Muscle of leg (tissue), 3 donors: ENCODE measurements at regions not wholly inside any gene's neighbourhood (a gene's known extent, or its start where the extent isn't known, plus 50 kb on each side); places are given as distances from the start of the nearest gene placed in this dataset.
"Not testable (repeated sequence)": the region's sequence is repeated elsewhere in the genome, so short reads cannot be mapped to it uniquely, and the experiment has no call there.

Source experiments
- DNase-seq: peaks from one replicate; pipeline ENCODE4 v3.0.0; 2013
- H3K27ac ChIP-seq: one replicate; pipeline ENCODE4 v1.5.1; 2013; ENCODE audit warnings: mild to moderate bottlenecking, low read length, control low read depth
- H3K27me3 ChIP-seq: one replicate; pipeline ENCODE4 v1.6.1; 2013; ENCODE audit warnings: low read length; ENCODE audit not compliant: control insufficient read depth, insufficient read depth
- H3K36me3 ChIP-seq: one replicate; pipeline ENCODE4 v1.6.1; 2013; ENCODE audit warnings: low read length; ENCODE audit not compliant: control insufficient read depth, insufficient read depth
- H3K4me1 ChIP-seq: one replicate; pipeline ENCODE4 v1.6.1; 2013; ENCODE audit warnings: low read length; ENCODE audit not compliant: control insufficient read depth, insufficient read depth
- H3K4me3 ChIP-seq: one replicate; pipeline ENCODE4 v1.5.1; 2013; ENCODE audit warnings: low read length, control low read depth
- H3K9me3 ChIP-seq: replicated peaks from 2 replicates; pipeline ENCODE4 v1.6.1; 2013; ENCODE audit warnings: low read depth, low read length; ENCODE audit not compliant: control insufficient read depth
- WGBS: methylation state at CpG from one replicate; pipeline ENCODE4 v1.1.5; 2013; ENCODE audit warnings: missing lambda C conversion rate; ENCODE audit not compliant: insufficient coverage; 5-methylcytosine and 5-hydroxymethylcytosine counted together

DNA sequence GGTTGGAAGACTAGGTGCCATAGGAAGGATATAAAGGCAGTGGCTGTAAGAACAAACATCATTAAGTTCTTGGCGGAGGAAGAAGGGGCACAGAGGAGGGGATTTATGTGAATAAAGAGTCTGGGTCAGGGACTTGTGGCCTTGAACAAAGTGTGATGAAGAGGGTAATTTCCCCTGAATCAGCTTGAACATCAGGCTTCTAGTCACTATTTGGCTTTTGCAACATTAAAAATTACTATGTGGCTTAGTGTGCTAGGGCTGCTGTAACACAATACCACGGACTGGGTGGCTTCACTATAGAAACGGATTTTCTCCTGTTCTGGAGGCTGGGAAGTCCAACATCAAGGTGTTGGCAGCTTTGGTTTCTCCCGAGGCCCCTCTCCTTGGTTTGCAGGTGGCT, 70.5 kb upstream of the CNIH3 start:
- H3K4me1 ChIP-seq: peaks cover 7% of the 10 kb centered on the region
- H3K36me3 ChIP-seq: no peaks in the 10 kb centered on the region
- no peak overlapping the region for H3K27ac ChIP-seq
- no peaks in the 10 kb centered on the region for H3K9me3 ChIP-seq
- no peak overlapping the region for H3K4me3 ChIP-seq
- no peak for DNase-seq
- 60% methylated on average over 4 of the region's 4 CpGs for WGBS
- no peaks in the 10 kb centered on the region for H3K27me3 ChIP-seq

DNA sequence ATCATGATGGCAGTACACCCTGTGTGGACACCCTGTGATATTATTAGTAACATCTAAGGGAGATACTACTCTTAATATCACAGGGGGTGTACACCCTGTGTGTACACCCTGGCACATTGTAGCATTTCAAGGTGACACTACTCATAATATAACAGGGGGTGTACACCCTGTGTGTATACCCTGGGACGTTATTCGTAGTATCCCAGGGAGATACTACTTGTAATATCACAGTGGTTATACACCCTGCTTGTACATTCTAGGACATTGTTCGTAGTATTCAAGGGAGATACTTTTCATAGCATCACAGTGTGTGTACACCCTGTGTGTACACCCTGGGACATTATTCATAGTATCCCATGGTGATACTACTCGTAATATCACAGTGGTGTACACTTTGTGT, 67.4 kb upstream of the CNIH3 start:
- H3K27ac ChIP-seq: no peak overlapping the region
- H3K4me1 ChIP-seq: no peaks in the 10 kb centered on the region
- H3K9me3 ChIP-seq: no peaks in the 10 kb centered on the region
- no peaks in the 10 kb centered on the region for H3K36me3 ChIP-seq
- WGBS: no CpG with 5 or more reads among the region's 4 CpGs
- H3K27me3 ChIP-seq: no peaks in the 10 kb centered on the region
- no peak overlapping the region for H3K4me3 ChIP-seq
- DNase-seq: no peak

DNA sequence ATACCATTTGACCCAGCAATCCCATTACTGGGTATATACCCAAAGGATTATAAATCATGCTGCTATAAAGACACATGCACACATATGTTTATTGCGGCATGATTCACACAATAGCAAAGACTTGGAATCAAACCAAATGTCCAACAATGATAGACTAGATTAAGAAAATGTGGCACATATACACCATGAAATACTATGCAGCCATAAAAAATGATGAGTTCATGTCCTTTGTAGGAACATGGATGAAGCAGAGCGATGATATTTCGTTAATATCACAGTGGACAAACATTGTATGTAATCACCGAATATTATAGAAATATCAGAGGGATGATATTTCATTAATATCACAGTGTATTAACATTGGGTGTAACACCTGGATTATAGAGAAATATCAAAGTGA, 64.9 kb upstream of the CNIH3 start:
- not testable (repeated sequence) for H3K36me3 ChIP-seq, H3K27me3 ChIP-seq, H3K4me1 ChIP-seq, H3K27ac ChIP-seq, H3K4me3 ChIP-seq, DNase-seq, H3K9me3 ChIP-seq
- WGBS: no CpG with 5 or more reads among the region's 4 CpGs

DNA sequence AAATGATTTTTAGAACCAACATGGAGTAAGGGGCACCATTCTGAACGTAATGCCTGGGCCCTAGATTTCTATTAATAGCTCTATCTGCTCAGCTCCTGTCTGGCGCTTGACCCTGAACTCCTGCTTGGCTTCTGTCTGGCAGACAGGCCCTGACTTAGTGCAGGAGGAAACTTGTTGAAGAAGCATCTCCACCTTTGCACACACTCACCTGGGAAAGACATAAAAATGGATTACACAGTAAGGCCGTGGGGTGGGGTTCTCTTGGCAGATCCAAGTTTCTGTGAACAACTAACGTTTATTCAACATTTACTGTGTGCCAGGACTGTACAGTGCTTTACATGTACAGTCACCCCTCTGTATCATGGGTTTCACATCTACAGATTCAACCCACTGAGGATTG, 62.1 kb upstream of the CNIH3 start:
- no peak for DNase-seq
- H3K4me1 ChIP-seq: no peaks in the 10 kb centered on the region
- H3K27ac ChIP-seq: no peak overlapping the region
- H3K36me3 ChIP-seq: no peaks in the 10 kb centered on the region
- no peaks in the 10 kb centered on the region for H3K27me3 ChIP-seq
- no peak overlapping the region for H3K4me3 ChIP-seq
- WGBS: no CpG with 5 or more reads among the region's 4 CpGs
- no peaks in the 10 kb centered on the region for H3K9me3 ChIP-seq

DNA sequence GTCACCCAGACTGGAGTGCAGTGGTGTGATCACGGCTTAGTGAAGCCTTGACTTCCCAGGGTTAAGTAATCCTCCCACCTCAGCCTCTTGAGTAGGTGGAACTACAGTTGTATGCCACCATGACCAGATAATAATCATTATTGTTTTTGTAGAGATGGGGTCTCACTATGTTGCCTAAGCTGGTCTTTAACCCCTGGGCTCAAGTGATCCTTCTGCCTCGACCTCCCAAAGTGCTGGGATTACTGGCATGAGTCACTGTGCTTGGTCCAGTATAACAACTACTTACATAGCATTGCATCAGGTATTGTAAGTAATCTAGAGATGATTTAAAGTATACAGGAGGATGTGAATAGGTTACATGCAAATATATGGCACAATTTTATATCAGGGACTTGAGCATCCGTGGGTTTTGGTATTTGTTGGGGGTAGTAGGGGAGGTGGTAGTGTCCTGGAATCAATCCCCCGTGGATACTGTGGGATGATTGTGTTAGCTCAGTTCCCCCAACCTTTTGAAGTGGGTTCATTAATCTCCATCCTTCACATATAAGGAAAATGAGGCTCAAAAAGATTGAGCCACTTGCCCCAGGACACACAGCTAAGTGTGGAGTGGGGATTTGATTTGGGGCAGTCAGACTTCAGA, 61.4 kb upstream of the CNIH3 start:
- Histone ChIP-seq H3K4me3 (no peak overlapping the region), H3K36me3 (no peaks in the 10 kb centered on the region), H3K4me1 (no peaks in the 10 kb centered on the region), H3K27me3 (no peaks in the 10 kb centered on the region), H3K27ac (no peak overlapping the region), H3K9me3 (no peaks in the 10 kb centered on the region)
- no peak for DNase-seq
- WGBS: 83% methylated on average over 1 of the region's 4 CpGs

DNA sequence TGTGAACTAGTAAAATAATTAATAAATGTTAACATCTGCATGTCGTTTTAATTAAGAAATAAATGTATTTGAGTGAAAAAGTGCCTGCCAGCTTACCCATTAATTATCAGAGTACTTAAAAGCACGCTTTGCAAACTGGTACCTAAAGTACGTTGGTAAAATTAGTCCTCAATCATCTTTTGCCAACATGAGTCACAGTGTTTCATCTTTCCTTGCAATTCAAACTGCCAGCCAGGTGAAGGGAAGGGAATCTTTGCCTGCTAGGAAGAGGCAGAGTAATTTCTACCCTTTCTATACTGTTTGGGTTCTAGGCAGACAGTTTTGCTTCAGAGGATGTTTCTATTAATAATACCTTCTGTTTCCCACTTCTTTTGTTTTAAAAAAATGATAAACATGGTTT, 57.2 kb upstream of the CNIH3 start:
- H3K4me3 ChIP-seq: no peak overlapping the region
- WGBS: no CpG with 5 or more reads among the region's 3 CpGs

DNA sequence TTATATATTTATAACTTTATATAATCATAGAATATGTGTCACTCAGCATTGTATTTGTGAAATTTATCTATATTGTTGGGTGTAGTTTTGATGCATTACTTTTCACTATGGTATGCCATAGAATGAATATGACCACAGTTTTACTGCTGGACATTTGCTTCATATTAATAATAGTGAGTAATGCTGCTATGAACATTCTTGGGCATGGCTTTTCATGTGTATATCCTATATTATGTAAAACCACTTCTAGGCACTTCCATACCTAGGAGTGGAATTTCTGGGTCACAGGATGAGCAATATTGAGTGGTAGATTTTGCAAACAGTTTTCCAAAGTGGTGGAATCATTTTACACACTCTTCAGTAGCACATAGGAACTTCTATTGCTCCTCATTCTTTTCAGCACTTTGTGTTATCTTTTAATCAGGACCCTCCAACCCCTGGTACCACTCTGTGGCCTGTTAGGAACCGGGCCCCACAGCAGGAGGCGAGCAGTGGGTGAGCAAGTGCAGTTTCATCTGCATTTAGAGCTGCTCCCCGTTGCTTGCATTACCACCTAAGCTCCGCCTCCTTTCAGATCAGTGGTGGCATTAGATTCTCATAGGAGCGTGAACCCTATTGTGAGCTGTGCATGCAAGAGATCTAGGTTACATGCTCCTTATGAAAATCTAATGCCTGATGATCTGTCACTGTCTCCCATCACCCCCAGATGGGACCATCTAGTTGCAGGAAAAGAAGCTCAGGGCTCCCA, 56.0 kb upstream of the CNIH3 start:
- no peak for DNase-seq
- Histone ChIP-seq H3K4me1 (no peaks in the 10 kb centered on the region), H3K27ac (no peak overlapping the region), H3K4me3 (no peak overlapping the region), H3K9me3 (no peaks in the 10 kb centered on the region), H3K36me3 (no peaks in the 10 kb centered on the region), H3K27me3 (no peaks in the 10 kb centered on the region)
- 100% methylated on average over 4 of the region's 5 CpGs for WGBS

More for the DNA sequence above, 57.2 kb upstream of the CNIH3 start:
- H3K27ac ChIP-seq: no peak overlapping the region
- no peaks in the 10 kb centered on the region for H3K9me3 ChIP-seq
- no peak for DNase-seq
- H3K36me3 ChIP-seq: no peaks in the 10 kb centered on the region
- H3K4me1 ChIP-seq: no peaks in the 10 kb centered on the region
- no peaks in the 10 kb centered on the region for H3K27me3 ChIP-seq

DNA sequence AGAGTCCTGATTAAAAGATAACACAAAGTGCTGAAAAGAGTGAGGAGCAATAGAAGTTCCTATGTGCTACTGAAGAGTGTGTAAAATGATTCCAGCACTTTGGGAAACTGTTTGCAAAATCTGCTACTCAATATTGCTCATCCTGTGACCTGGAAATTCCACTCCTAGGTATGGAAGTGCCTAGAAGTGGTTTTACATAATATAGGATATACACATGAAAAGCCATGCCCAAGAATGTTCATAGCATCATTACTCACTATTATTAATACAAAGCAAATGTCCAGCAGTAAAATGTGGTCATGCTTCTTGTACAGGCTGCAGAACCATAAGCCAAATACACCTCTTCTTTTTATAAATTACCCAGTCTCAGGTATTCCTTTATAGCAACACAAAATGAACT, 53.2 kb upstream of the CNIH3 start:
- H3K4me3 ChIP-seq, H3K27me3 ChIP-seq, H3K27ac ChIP-seq: not testable (repeated sequence)

DNA sequence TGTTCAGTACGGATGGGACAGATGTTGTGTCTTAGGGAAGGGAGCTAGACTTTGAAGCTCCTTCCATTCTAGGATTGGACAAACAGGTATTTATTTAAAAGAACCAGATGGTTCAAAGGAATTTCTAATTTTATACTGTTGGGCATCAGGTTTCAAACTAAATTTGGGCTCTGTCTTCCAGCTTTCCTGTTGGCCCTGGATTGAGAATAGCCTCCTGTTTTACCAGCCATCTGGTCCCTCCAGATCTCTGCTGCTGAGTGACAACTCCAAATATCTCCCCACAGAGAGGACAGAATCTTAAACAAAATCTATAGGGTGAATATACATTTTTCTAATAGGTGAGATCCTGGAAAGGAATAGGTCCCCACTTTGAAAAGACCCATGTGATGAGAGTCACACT, 52.5 kb upstream of the CNIH3 start:
- no CpG with 5 or more reads among the region's 1 CpG for WGBS
- no peaks in the 10 kb centered on the region for H3K27me3 ChIP-seq

More for the DNA sequence above, 53.2 kb upstream of the CNIH3 start:
- H3K36me3 ChIP-seq, H3K9me3 ChIP-seq, DNase-seq, H3K4me1 ChIP-seq: not testable (repeated sequence)

DNA sequence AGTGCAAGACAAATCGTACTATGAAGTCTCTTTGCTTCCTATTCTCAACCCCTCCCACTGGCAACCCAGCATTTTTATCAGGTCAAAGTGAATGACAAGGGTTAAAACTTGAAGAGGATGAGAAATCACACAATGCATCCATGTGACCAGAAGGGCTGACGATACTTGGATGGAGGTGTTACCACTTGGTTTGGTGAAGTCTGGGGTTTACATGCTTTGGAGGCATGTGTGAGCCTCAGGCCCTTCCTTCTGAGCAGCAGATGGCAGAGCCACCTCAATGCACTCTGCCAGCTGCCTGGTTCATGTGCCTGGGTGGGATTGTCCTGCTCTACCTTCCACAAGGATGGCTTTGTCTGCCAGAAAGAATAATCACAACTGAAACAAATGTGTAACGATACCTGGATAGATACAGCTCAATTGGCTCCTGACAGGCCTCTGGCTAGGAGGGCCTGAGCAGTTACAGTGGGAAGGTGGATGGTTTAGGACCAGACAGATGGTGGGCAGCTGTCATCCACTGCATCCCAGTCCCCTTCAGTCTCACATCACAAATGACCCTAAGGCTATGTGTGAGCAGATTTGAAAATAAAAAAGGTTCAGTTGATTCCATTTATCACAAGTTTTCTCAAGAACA, 51.5 kb upstream of the CNIH3 start:
- H3K27ac ChIP-seq: no peak overlapping the region
- DNase-seq: no peak
- WGBS: 40% methylated on average over 1 of the region's 3 CpGs

More for the DNA sequence above, 52.5 kb upstream of the CNIH3 start:
- H3K4me1 ChIP-seq: no peaks in the 10 kb centered on the region
- no peak overlapping the region for H3K27ac ChIP-seq
- no peaks in the 10 kb centered on the region for H3K36me3 ChIP-seq
- H3K4me3 ChIP-seq: no peak overlapping the region
- H3K9me3 ChIP-seq: no peaks in the 10 kb centered on the region
- no peak for DNase-seq

More for the DNA sequence above, 51.5 kb upstream of the CNIH3 start:
- Histone ChIP-seq H3K4me3 (no peak overlapping the region), H3K36me3 (no peaks in the 10 kb centered on the region), H3K9me3 (no peaks in the 10 kb centered on the region), H3K4me1 (no peaks in the 10 kb centered on the region), H3K27me3 (no peaks in the 10 kb centered on the region)
